Lung (tissue), 11 donors: ENCODE measurements at regions not wholly inside any gene's neighbourhood (a gene's known extent, or its start where the extent isn't known, plus 50 kb on each side); places are given as distances from the start of the nearest gene placed in this dataset.
"Not testable (repeated sequence)": the region's sequence is repeated elsewhere in the genome, so short reads cannot be mapped to it uniquely, and the experiment has no call there.

Experiments
- ATAC-seq: fragments of 200-7000 bp; cut with Tn5 transposase; one replicate; pipeline ENCODE4 v1.9.1; 2020; ENCODE audit warnings: moderate number of reproducible peaks; ENCODE audit not compliant: insufficient read depth, low FRiP score
- DNase-seq, 3 donors: peaks; one replicate each; pipeline ENCODE4 v3.0.0-alpha.2; 2013 to 2017
- H3K27ac ChIP-seq, 2 donors: one replicate each; pipeline ENCODE4 v1.5.1; 2013; ENCODE audit warnings: mild to moderate bottlenecking in 2 of 2, moderate library complexity in 2 of 2, control low read depth in 1 of 2, inconsistent platforms in 1 of 2, low read depth in 1 of 2, low read length in 1 of 2
- H3K27me3 ChIP-seq, 3 donors: one replicate each; pipeline ENCODE4 v1.5.1; 2013; ENCODE audit warnings: low read length in 2 of 3; ENCODE audit not compliant: control insufficient read depth in 3 of 3, insufficient read depth in 3 of 3
- H3K36me3 ChIP-seq, 4 donors: one replicate each; pipeline ENCODE4 v1.5.1; 2013; ENCODE audit warnings: low read length in 4 of 4, mild to moderate bottlenecking in 1 of 4, moderate library complexity in 1 of 4; ENCODE audit not compliant: control insufficient read depth in 4 of 4, insufficient read depth in 4 of 4
- H3K4me1 ChIP-seq, 5 donors: one replicate each; pipeline ENCODE4 v1.5.1; 2013; ENCODE audit warnings: low read length in 5 of 5, mild to moderate bottlenecking in 2 of 5, moderate library complexity in 1 of 5; ENCODE audit not compliant: control insufficient read depth in 5 of 5, insufficient read depth in 5 of 5
- H3K4me3 ChIP-seq: one replicate; pipeline ENCODE4 v1.5.1; 2013; ENCODE audit warnings: mild to moderate bottlenecking, control low read depth, moderate library complexity
- H3K9ac ChIP-seq, 2 donors: one replicate each; pipeline ENCODE4 v1.5.1; 2013; ENCODE audit warnings: low read length in 2 of 2, control low read depth in 1 of 2; ENCODE audit not compliant: insufficient read depth in 1 of 2
- H3K9me3 ChIP-seq, 4 donors: one replicate each; pipeline ENCODE4 v1.5.1; 2013; ENCODE audit warnings: low read length in 3 of 4, mild to moderate bottlenecking in 1 of 4, moderate library complexity in 1 of 4; ENCODE audit not compliant: control insufficient read depth in 4 of 4, insufficient read depth in 3 of 4
- WGBS, 2 donors: extraction: QIAGEN DNeasy Blood & Tissue Kit; methylation state at CpG; one replicate each; pipeline ENCODE4 v1.1.7; 2013; 5-methylcytosine and 5-hydroxymethylcytosine counted together
- TF ChIP-seq, protein P1 (sequence below): IDR thresholded peaks from 2 replicates; pipeline ENCODE4 v1.5.1; 2012; ENCODE audit warnings: mild to moderate bottlenecking; ENCODE audit errors: control extremely low read depth, extremely low read depth
- donor health status: control.
- donor health status: control.
- donor health status: Bipolar disorder and iron deficiency.
- donor health status: healthy.
- donor health status: DM: yes; HTN: yes; CAD: no.

- TF ChIP-seq, protein P1, sequence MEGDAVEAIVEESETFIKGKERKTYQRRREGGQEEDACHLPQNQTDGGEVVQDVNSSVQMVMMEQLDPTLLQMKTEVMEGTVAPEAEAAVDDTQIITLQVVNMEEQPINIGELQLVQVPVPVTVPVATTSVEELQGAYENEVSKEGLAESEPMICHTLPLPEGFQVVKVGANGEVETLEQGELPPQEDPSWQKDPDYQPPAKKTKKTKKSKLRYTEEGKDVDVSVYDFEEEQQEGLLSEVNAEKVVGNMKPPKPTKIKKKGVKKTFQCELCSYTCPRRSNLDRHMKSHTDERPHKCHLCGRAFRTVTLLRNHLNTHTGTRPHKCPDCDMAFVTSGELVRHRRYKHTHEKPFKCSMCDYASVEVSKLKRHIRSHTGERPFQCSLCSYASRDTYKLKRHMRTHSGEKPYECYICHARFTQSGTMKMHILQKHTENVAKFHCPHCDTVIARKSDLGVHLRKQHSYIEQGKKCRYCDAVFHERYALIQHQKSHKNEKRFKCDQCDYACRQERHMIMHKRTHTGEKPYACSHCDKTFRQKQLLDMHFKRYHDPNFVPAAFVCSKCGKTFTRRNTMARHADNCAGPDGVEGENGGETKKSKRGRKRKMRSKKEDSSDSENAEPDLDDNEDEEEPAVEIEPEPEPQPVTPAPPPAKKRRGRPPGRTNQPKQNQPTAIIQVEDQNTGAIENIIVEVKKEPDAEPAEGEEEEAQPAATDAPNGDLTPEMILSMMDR, result no peak
- Histone ChIP-seq H3K4me1 (no peaks in the 10 kb centered on the region), H3K27me3 (no peaks in the 10 kb centered on the region), H3K9ac (no peak overlapping the region), H3K9me3 (no peaks in the 10 kb centered on the region), H3K27ac (no peak overlapping the region), H3K36me3 (no peaks in the 10 kb centered on the region), H3K4me3 (no peak overlapping the region)
- DNase-seq, result no peak
- 84 to 94% methylated on average over 3 of the region's 3 CpGs for WGBS, 2 donors
- ATAC-seq, result no peak
Observed at GRCh38 chr6:117007659-117008058, 130.6 kb downstream of the RFX6 start.

- no peaks in the 10 kb centered on the region for H3K27me3 ChIP-seq
- H3K36me3 ChIP-seq, result no peaks in the 10 kb centered on the region
- 76 to 86% methylated on average over 3 of the region's 3 CpGs for WGBS, 2 donors
- H3K4me1 ChIP-seq, result no peaks in the 10 kb centered on the region
- TF ChIP-seq, protein P1, result no peak
- no peak overlapping the region for H3K9ac ChIP-seq
- no peaks in the 10 kb centered on the region for H3K9me3 ChIP-seq
- ATAC-seq (no peak), DNase-seq (no peak)
- H3K4me3 ChIP-seq, result no peak overlapping the region
- no peak overlapping the region for H3K27ac ChIP-seq
Observed at GRCh38 chr6:117008618-117009017, 131.6 kb downstream of the RFX6 start.

DNA sequence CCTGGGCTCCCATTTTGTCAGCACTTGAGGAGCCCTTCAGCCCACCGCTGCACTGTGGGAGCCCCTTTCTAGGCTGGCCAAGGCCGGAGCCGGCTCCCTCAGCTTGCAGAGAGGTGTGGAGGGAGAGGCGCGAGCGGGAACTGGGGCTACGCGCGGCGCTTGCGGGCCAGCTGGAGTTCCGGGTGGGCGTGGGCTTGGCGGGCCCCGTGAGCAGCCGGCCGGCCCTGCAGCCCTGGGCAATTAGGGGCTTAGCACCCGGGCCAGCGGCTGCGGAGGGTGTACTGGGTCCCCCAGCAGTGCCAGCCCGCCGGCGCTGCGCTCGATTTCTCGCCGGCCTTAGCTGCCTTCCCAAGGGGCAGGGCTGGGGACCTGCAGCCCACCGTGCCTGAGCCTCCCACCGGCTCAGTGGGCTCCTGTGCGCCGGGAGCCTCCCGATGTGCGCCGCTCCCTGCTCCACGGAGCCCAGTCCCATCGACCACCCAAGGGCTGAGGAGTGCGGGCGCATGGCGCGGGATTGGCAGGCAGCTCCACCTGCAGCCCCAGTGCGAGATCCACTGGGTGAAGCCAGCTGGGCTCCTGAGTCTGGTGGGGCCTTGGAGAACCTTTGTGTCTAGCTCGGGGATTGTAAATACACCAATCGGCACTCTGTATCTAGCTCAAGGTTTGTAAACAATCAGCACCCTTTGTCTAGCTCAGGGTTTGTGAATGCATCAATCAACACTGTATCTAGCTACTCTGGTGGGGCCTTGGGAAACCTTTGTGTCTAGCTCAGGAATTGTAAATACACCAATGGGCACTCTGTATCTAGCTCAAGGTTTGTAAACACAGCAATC lies 137.8 kb downstream of the RFX6 start:
- not testable (repeated sequence) for H3K9ac ChIP-seq, DNase-seq, H3K4me3 ChIP-seq, H3K27ac ChIP-seq, H3K36me3 ChIP-seq, ATAC-seq, H3K9me3 ChIP-seq, H3K27me3 ChIP-seq, H3K4me1 ChIP-seq
- 92 to 95% methylated on average over 21 to 43 of the region's 43 CpGs for WGBS, 2 donors

DNA sequence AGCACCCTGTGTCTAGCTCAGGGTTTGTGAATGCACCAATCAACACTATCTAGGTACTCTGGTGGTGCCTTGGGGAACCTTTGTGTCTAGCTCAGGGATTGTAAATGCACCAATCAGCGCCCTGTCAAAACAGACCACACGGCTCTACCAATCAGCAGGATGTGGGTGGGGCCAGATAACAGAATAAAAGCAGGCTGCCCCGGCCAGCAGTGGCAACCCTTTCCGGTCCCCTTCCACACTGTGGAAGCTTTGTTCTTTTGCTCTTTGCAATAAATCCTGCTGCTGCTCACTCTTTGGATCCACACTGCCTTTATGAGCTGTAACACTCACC lies 138.4 kb downstream of the RFX6 start:
- DNase-seq, result not testable (repeated sequence)

More for the DNA sequence above, 138.4 kb downstream of the RFX6 start:
- not testable (repeated sequence) for H3K27me3 ChIP-seq, H3K27ac ChIP-seq, H3K9ac ChIP-seq, H3K36me3 ChIP-seq, H3K4me3 ChIP-seq, H3K9me3 ChIP-seq, H3K4me1 ChIP-seq, ATAC-seq
- WGBS, 2 donors, result 85 to 87% methylated on average over 4 of the region's 4 CpGs
